BLaER1 treated with 17β-estradiol and CSF1 and Interleukin-3, amounts not matched to agents 10 nM and 100 nM (cell line): ENCODE measurements at regions not wholly inside any gene's neighbourhood (a gene's known extent, or its start where the extent isn't known, plus 50 kb on each side); places are given as distances from the start of the nearest gene placed in this dataset.

Experiments used
- H3K27ac ChIP-seq, 11 experiments: shearing (Covaris generic); formaldehyde crosslinking; 2 replicates each; pipeline ENCODE4 v1.8.1; 2022
- H3K27me3 ChIP-seq, 11 experiments: shearing (Covaris generic); formaldehyde crosslinking; 2 replicates each; pipeline ENCODE4 v1.8.1; 2022
- H3K36me3 ChIP-seq, 11 experiments: shearing (Covaris generic); formaldehyde crosslinking; 2 replicates each; pipeline ENCODE4 v1.8.1; 2022
- H3K4me1 ChIP-seq, 10 experiments: shearing (Covaris generic); formaldehyde crosslinking; 2 replicates each; pipeline ENCODE4 v1.8.1; 2022
- H3K4me2 ChIP-seq, 11 experiments: shearing (Covaris generic); formaldehyde crosslinking; 2 replicates each; pipeline ENCODE4 v1.8.1; 2022
- H3K4me3 ChIP-seq, 10 experiments: shearing (Covaris generic); formaldehyde crosslinking; 2 replicates each; pipeline ENCODE4 v1.8.1; 2022
- H3K9ac ChIP-seq, 11 experiments: shearing (Covaris generic); formaldehyde crosslinking; 2 replicates each; pipeline ENCODE4 v1.8.1; 2022
- H3K9me3 ChIP-seq, 11 experiments: shearing (Covaris generic); formaldehyde crosslinking; replicated peaks in 1 of 11; 2 replicates each; pipeline ENCODE4 v1.8.1; 2022
- H4K20me1 ChIP-seq, 11 experiments: shearing (Covaris generic); formaldehyde crosslinking; 2 replicates each; pipeline ENCODE4 v1.8.1; 2022
- Cebpa-rat ChIP-seq, 11 experiments: shearing (Covaris generic); IDR thresholded peaks; 2 replicates each; pipeline ENCODE4 v1.8.1; 2022

DNA sequence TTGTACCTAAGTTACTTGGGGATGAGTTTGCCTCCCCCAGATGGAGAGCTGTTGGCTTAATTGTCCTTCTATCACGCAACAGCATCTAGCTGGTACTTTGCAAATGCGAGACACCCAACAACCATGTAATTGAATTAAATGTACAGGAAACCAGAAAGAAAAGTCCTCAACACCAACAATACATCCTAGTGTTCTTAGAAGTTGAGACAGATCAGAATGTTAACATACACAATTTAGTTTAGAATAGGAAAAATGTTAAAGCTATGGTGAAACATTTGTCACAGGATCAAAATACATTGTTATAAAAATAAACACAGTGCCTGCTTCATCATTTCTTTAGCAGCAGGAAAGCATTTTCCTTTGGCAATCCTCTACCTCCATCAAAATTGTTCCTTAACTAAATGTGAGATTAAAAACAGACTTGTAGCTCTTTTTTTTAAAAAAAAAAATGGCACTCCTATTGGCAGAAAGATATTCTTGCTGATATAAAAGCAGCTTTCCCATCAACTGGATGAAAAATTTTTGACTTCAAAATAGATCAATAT is 163.1 kb upstream of the MID1 start:
- H3K27ac ChIP-seq, result no peak overlapping the region
- no peaks in the 10 kb centered on the region for H4K20me1 ChIP-seq
- H3K4me3 ChIP-seq, result no peak overlapping the region
- peaks cover 46 to 65% (median 56%) of the 10 kb centered on the region in 11 experiments for H3K27me3 ChIP-seq
- H3K9ac ChIP-seq, result no peak overlapping the region
- no peaks in the 10 kb centered on the region for H3K36me3 ChIP-seq
- H3K9me3 ChIP-seq, result no peaks in the 10 kb centered on the region
- H3K4me2 ChIP-seq, result no peak overlapping the region
- no peak for TF ChIP-seq Cebpa-rat (IDR thresholded peaks at IDR 0.05)
- no peaks in the 10 kb centered on the region for H3K4me1 ChIP-seq

GRCh38 chrX:10787264-10787663 is 166.9 kb upstream of the MID1 start:
- no peaks in the 10 kb centered on the region for H3K36me3 ChIP-seq
- no peaks in the 10 kb centered on the region for H3K4me1 ChIP-seq
- no peak for TF ChIP-seq Cebpa-rat (IDR thresholded peaks at IDR 0.05)
- no peak overlapping the region for H3K4me2 ChIP-seq
- H3K27ac ChIP-seq, result no peak overlapping the region
- no peak overlapping the region for H3K9ac ChIP-seq
- no peaks in the 10 kb centered on the region for H4K20me1 ChIP-seq
- H3K27me3 ChIP-seq, result peaks cover 22 to 51% (median 39%) of the 10 kb centered on the region in 11 experiments; a peak in 21 of 22 replicates
- H3K4me3 ChIP-seq, result no peak overlapping the region
- no peaks in the 10 kb centered on the region for H3K9me3 ChIP-seq

GRCh38 chrX:10794203-10794630 is 173.8 kb upstream of the MID1 start:
- Histone ChIP-seq H3K4me1 (no peaks in the 10 kb centered on the region), H3K9ac (no peak overlapping the region), H3K27ac (no peak overlapping the region), H3K36me3 (no peaks in the 10 kb centered on the region), H3K4me3 (no peak overlapping the region), H4K20me1 (no peaks in the 10 kb centered on the region), H3K4me2 (no peak overlapping the region), H3K9me3 (peaks cover 0 to 6% (median 0%) of the 10 kb centered on the region in 11 experiments; a peak in 2 of 22 replicates), H3K27me3 (peaks cover 32 to 91% (median 64%) of the 10 kb centered on the region in 11 experiments; a peak in 20 of 22 replicates)
- no peak for TF ChIP-seq Cebpa-rat (IDR thresholded peaks at IDR 0.05)

DNA sequence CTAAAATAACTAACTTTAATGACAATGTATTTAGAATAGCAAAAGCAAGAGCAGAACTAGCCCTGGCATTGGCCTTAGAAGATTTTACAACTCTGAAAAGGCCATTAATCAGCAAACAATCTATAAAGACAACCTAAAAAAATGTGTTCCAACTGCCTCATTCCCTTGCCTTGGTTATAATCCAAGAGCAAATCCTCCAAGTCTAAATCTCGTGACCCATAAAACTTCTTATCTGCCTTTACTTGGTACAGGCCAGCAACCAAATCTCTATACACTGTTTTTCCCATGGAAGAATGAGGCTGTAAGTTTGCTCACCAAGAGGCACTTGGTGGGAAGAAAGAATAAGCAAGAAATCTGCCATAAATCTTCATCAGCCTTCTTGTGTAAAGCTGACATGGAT is 175.3 kb upstream of the MID1 start:
- no peak for TF ChIP-seq Cebpa-rat (IDR thresholded peaks at IDR 0.05)

GRCh38 chrX:10797466-10797865 is 177.1 kb upstream of the MID1 start:
- H4K20me1 ChIP-seq, result no peaks in the 10 kb centered on the region
- no peak overlapping the region for H3K9ac ChIP-seq
- no peaks in the 10 kb centered on the region for H3K4me1 ChIP-seq
- H3K9me3 ChIP-seq, result peaks cover 0 to 6% (median 0%) of the 10 kb centered on the region in 11 experiments; a peak in 2 of 22 replicates
- H3K4me3 ChIP-seq, result no peak overlapping the region
- H3K4me2 ChIP-seq, result no peak overlapping the region
- H3K27me3 ChIP-seq, result peaks cover 27 to 79% (median 69%) of the 10 kb centered on the region in 11 experiments; a peak in 20 of 22 replicates
- H3K36me3 ChIP-seq, result no peaks in the 10 kb centered on the region
- H3K27ac ChIP-seq, result no peak overlapping the region
- TF ChIP-seq Cebpa-rat (IDR thresholded peaks at IDR 0.05), result no peak

More for the DNA sequence above, 175.3 kb upstream of the MID1 start:
- peaks cover 35 to 94% (median 72%) of the 10 kb centered on the region in 11 experiments; a peak in 20 of 22 replicates for H3K27me3 ChIP-seq
- no peaks in the 10 kb centered on the region for H3K36me3 ChIP-seq
- H3K9ac ChIP-seq, result no peak overlapping the region
- H3K4me3 ChIP-seq, result no peak overlapping the region
- H3K9me3 ChIP-seq, result peaks cover 0 to 6% (median 0%) of the 10 kb centered on the region in 11 experiments; a peak in 2 of 22 replicates
- H3K27ac ChIP-seq, result no peak overlapping the region
- H3K4me1 ChIP-seq, result no peaks in the 10 kb centered on the region
- no peaks in the 10 kb centered on the region for H4K20me1 ChIP-seq
- no peak overlapping the region for H3K4me2 ChIP-seq

DNA sequence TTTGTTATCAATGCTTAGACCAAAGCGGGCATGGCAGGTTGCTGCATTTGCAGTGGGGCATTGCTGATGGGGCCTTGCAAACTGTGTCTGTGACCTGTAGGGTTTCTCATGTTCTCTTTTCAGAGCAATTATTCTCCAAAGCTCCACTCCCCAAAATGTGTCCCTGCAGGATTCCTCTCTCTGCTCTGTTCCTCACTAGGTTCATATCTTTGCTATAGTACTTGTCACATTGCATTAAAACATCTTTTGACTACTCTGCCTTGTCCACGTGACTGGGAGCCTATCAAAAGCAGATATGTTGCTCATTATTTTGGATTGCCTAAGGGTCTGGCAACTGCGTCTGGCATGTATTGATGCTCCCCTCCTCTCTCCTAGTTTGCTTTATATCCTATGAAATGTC is 177.7 kb upstream of the MID1 start:
- H3K9ac ChIP-seq, result no peak overlapping the region
- no peak overlapping the region for H3K4me3 ChIP-seq
- H3K4me1 ChIP-seq, result no peaks in the 10 kb centered on the region
- no peak for TF ChIP-seq Cebpa-rat (IDR thresholded peaks at IDR 0.05)
- no peaks in the 10 kb centered on the region for H4K20me1 ChIP-seq
- H3K27ac ChIP-seq, result no peak overlapping the region
- H3K4me2 ChIP-seq, result no peak overlapping the region
- H3K9me3 ChIP-seq, result peaks cover 0 to 6% (median 0%) of the 10 kb centered on the region in 11 experiments; a peak in 2 of 22 replicates
- H3K36me3 ChIP-seq, result no peaks in the 10 kb centered on the region
- H3K27me3 ChIP-seq, result peaks cover 24 to 76% (median 65%) of the 10 kb centered on the region in 11 experiments; a peak in 20 of 22 replicates

DNA sequence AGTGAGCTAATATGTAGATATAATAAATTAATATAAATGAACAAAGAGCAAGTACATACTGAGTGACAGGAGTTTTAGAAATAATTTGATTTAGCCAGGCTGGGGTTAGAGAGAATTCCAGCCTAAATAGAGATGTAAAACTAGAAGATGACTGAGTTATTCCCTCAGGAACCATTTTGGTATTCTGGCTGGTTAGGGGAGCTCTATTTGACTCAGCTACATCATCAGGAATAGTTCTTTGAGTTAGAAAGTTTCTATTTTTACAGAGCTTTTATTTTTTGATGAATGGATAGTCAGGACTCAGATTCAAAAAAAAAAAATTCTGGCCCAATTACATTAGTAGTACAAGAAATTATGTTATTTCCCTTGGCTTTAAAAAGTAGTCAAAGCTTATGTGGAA is 180.4 kb upstream of the MID1 start:
- Histone ChIP-seq H3K9me3 (peaks cover 4 to 14% (median 8%) of the 10 kb centered on the region in 11 experiments; a peak in 19 of 22 replicates), H3K9ac (no peak overlapping the region), H3K4me2 (no peak overlapping the region), H3K4me3 (no peak overlapping the region), H3K27ac (no peak overlapping the region), H3K4me1 (no peaks in the 10 kb centered on the region), H3K27me3 (peaks cover 8 to 56% (median 41%) of the 10 kb centered on the region in 11 experiments; a peak in 19 of 22 replicates), H4K20me1 (no peaks in the 10 kb centered on the region), H3K36me3 (no peaks in the 10 kb centered on the region)
- no peak for TF ChIP-seq Cebpa-rat (IDR thresholded peaks at IDR 0.05)

- Histone ChIP-seq H3K4me3 (no peak overlapping the region), H3K27ac (no peak overlapping the region), H3K4me2 (no peak overlapping the region), H4K20me1 (no peaks in the 10 kb centered on the region; a peak in 1 of 22 replicates), H3K4me1 (no peaks in the 10 kb centered on the region), H3K9ac (no peak overlapping the region), H3K27me3 (peaks cover 36 to 75% (median 62%) of the 10 kb centered on the region in 11 experiments), H3K9me3 (peaks cover 0 to 13% (median 0%) of the 10 kb centered on the region in 11 experiments; a peak in 3 of 22 replicates), H3K36me3 (no peaks in the 10 kb centered on the region)
- TF ChIP-seq Cebpa-rat (IDR thresholded peaks at IDR 0.05), result no peak
Measured at GRCh38 chrX:10811111-10811510, 190.7 kb upstream of the MID1 start.

DNA sequence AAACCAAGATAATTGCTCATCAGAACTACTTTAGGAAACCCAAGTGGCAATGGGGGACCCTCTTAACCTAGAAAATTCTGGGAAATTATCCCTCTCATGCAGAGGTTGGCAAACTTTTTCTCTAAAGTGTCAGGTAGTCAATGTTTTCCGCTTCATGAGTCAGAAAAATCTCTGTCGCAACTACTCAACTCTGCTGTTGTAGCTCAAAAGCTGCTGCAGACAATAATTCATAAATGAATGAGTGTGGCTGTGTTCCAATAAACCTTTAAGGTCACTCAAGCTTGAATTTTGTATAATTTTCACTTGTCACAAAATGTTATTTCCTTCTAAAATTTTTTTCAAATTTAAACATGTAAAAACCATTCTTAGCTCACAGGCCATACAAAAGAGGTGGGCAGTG is 193.4 kb upstream of the MID1 start:
- Histone ChIP-seq H3K36me3 (no peaks in the 10 kb centered on the region), H3K27ac (no peak overlapping the region), H3K9me3 (no peaks in the 10 kb centered on the region), H3K4me2 (no peak overlapping the region), H3K4me3 (no peak overlapping the region), H3K4me1 (no peaks in the 10 kb centered on the region), H3K9ac (no peak overlapping the region), H3K27me3 (peaks cover 35 to 84% (median 73%) of the 10 kb centered on the region in 11 experiments), H4K20me1 (no peaks in the 10 kb centered on the region; a peak in 1 of 22 replicates)
- no peak for TF ChIP-seq Cebpa-rat (IDR thresholded peaks at IDR 0.05)

DNA sequence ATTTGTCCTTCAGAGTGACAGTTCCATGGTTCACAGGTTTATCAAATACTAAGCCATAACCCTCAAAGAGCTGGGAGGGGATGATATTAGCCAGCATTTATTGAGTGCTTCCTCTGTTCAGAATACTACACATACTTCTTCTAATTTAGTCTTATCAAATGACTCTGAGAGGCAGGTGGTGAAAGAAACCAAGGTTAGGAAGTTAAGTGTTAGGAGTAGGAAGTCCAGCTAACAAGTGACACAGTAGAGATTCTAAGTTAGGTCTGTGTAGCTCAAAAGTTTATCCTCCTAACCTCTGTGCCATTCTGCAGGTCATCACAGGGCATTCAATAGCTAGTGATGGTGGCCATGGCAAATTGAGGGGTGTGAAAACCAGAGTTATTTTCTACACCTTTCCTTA is 198.3 kb upstream of the MID1 start:
- H3K4me2 ChIP-seq, result no peak overlapping the region
- no peaks in the 10 kb centered on the region for H3K4me1 ChIP-seq
- H3K9me3 ChIP-seq, result no peaks in the 10 kb centered on the region
- H3K36me3 ChIP-seq, result no peaks in the 10 kb centered on the region
- H3K27me3 ChIP-seq, result peaks cover 33 to 90% (median 80%) of the 10 kb centered on the region in 11 experiments; a peak in 21 of 22 replicates
- no peak overlapping the region for H3K27ac ChIP-seq
- H3K4me3 ChIP-seq, result no peak overlapping the region
- no peak overlapping the region for H3K9ac ChIP-seq
- H4K20me1 ChIP-seq, result no peaks in the 10 kb centered on the region; a peak in 1 of 22 replicates
- no peak for TF ChIP-seq Cebpa-rat (IDR thresholded peaks at IDR 0.05)
